Neural cell (in vitro differentiated cells): ENCODE measurements at regions not wholly inside any gene's neighbourhood (a gene's known extent, or its start where the extent isn't known, plus 50 kb on each side); places are given as distances from the start of the nearest gene placed in this dataset.

Source experiments
- H2AFZ ChIP-seq: fragments of 200-600, 300-800 bp; sonication (generic), shearing (Covaris generic); 2 replicates; pipeline ENCODE4 v1.6.0; 2014; ENCODE audit warnings: low read depth, mild to moderate bottlenecking, antibody characterized with exemption, low read length, moderate library complexity
- H3F3A ChIP-seq: fragments of 200-600 bp; shearing (Covaris generic); 2 replicates; pipeline ENCODE4 v1.6.1; 2016; ENCODE audit warnings: mild to moderate bottlenecking, moderate library complexity, mixed read lengths, antibody characterized with exemption, low read length; ENCODE audit not compliant: insufficient read depth, poor library complexity, severe bottlenecking
- H3K27ac ChIP-seq: fragments of 200-600, 300-800 bp; sonication (generic), shearing (Covaris generic); 2 replicates; pipeline ENCODE4 v1.5.1; 2014; ENCODE audit warnings: mild to moderate bottlenecking, low read length, moderate library complexity
- H3K27me3 ChIP-seq: fragments of 300-800, 200-600 bp; sonication (generic), shearing (Covaris generic); 2 replicates; pipeline ENCODE4 v1.6.0; 2014; ENCODE audit warnings: mild to moderate bottlenecking, low read depth, low read length, moderate library complexity; ENCODE audit not compliant: insufficient read depth
- H3K36me3 ChIP-seq: fragments of 300-800, 200-600 bp; sonication (generic), shearing (Covaris generic); 2 replicates; pipeline ENCODE4 v1.5.1; 2014; ENCODE audit warnings: mild to moderate bottlenecking, antibody characterized with exemption, low read length, moderate library complexity; ENCODE audit not compliant: insufficient read depth
- H3K4me2 ChIP-seq: fragments of 300-800, 200-600 bp; sonication (generic), shearing (Covaris generic); 2 replicates; pipeline ENCODE4 v1.6.0; 2014; ENCODE audit warnings: mild to moderate bottlenecking, low read length
- H3K4me3 ChIP-seq: fragments of 300-800, 200-600 bp; sonication (generic), shearing (Covaris generic); 2 replicates; pipeline ENCODE4 v1.5.1; 2014; ENCODE audit warnings: mild to moderate bottlenecking, low read length, moderate library complexity
- H3K79me2 ChIP-seq: fragments of 200-600 bp; shearing (Covaris generic); replicated peaks from 2 replicates; pipeline ENCODE4 v1.6.0; 2014; ENCODE audit warnings: mild to moderate bottlenecking, low read length, moderate library complexity; ENCODE audit not compliant: insufficient read depth
- H3K9ac ChIP-seq: fragments of 300-800, 200-600 bp; sonication (generic), shearing (Covaris generic); 2 replicates; pipeline ENCODE4 v1.6.1; 2016; ENCODE audit warnings: mild to moderate bottlenecking, low read length, mixed read lengths
- H3K9me2 ChIP-seq: fragments of 200-600 bp; shearing (Covaris generic); 2 replicates; pipeline ENCODE4 v1.6.1; 2016; ENCODE audit warnings: mild to moderate bottlenecking, low read length, mixed read lengths; ENCODE audit not compliant: insufficient read depth
- H3K9me3 ChIP-seq: fragments of 200-600, 300-800 bp; sonication (generic), shearing (Covaris generic); 2 replicates; pipeline ENCODE4 v1.6.1; 2016; ENCODE audit warnings: mild to moderate bottlenecking, mixed run types, low read length, moderate library complexity, mixed read lengths
- H4K20me1 ChIP-seq: fragments of 200-600 bp; shearing (Covaris generic); 2 replicates; pipeline ENCODE4 v1.6.1; 2016; ENCODE audit warnings: mild to moderate bottlenecking, mixed run types; ENCODE audit not compliant: insufficient read depth
- EP300 ChIP-seq: fragments of 450-650 bp; conservative IDR thresholded peaks from 2 replicates; pipeline ENCODE4 v1.6.1; 2014; ENCODE audit warnings: antibody characterized with exemption, mild to moderate bottlenecking, moderate library complexity; ENCODE audit not compliant: poor library complexity, severe bottlenecking
- EZH2 ChIP-seq: fragments of 200-600, 300-800 bp; shearing (Covaris generic), sonication (generic); IDR thresholded peaks from 2 replicates; pipeline ENCODE4 v1.6.1; 2014; ENCODE audit warnings: antibody characterized with exemption, low read length, borderline replicate concordance, mild to moderate bottlenecking; ENCODE audit not compliant: insufficient read depth, poor library complexity, severe bottlenecking
- MXI1 ChIP-seq: fragments of 450-650 bp; conservative IDR thresholded peaks from 2 replicates; pipeline ENCODE4 v1.6.1; 2014; ENCODE audit warnings: antibody characterized with exemption, mild to moderate bottlenecking; ENCODE audit not compliant: poor library complexity, severe bottlenecking
- POLR2AphosphoS5 ChIP-seq: IDR thresholded peaks from 2 replicates; pipeline ENCODE4 v1.6.1; 2012
- RAD21 ChIP-seq: fragments of 450-650 bp; conservative IDR thresholded peaks from 2 replicates; pipeline ENCODE4 v1.6.1; 2014; ENCODE audit warnings: antibody characterized with exemption, mild to moderate bottlenecking, moderate library complexity
- SMC3 ChIP-seq: fragments of 450-650 bp; conservative IDR thresholded peaks from 2 replicates; pipeline ENCODE4 v1.6.1; 2014; ENCODE audit warnings: antibody characterized with exemption, mild to moderate bottlenecking, moderate library complexity; ENCODE audit not compliant: poor library complexity
- TAF1 ChIP-seq: IDR thresholded peaks from 2 replicates; pipeline ENCODE4 v1.6.1; 2012; ENCODE audit warnings: low read depth
- TF ChIP-seq, protein P1 (sequence below): IDR thresholded peaks from 2 replicates; pipeline ENCODE4 v1.6.1; 2012; ENCODE audit warnings: borderline replicate concordance
- TF ChIP-seq, protein P2 (sequence below): fragments of 450-650 bp; IDR thresholded peaks from 2 replicates; pipeline ENCODE4 v1.5.1; 2014; ENCODE audit warnings: antibody characterized with exemption, mild to moderate bottlenecking, moderate library complexity; ENCODE audit not compliant: poor library complexity, severe bottlenecking

DNA sequence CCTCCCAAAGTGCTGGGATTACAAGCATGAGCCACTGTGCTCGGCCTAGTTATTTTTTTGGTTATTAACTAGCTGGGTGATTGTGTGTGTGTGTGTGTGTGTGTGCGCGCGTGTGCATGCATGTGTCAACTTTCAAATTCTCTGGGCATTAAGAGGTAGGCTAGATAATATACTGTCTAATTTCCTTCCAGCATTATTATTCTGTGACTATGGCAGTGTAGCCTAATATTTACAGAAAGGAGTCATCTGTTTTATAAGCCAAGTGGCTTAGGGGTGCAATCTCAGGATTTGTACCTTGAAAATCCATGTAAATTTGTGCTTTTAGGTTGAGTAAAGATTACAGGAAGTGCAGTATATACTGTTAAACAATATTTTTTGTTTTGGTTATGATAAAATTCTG, 85.1 kb upstream of the ZBTB20 start:
- no peaks in the 10 kb centered on the region for H4K20me1 ChIP-seq
- no peak overlapping the region for H3K4me3 ChIP-seq
- no peak overlapping the region for H3K27ac ChIP-seq
- no peaks in the 10 kb centered on the region for H3K9me2 ChIP-seq
- no peaks in the 10 kb centered on the region for H3K9me3 ChIP-seq
- H3K27me3 ChIP-seq: no peaks in the 10 kb centered on the region
- H3K36me3 ChIP-seq: no peaks in the 10 kb centered on the region
- TF ChIP-seq, protein P1, sequence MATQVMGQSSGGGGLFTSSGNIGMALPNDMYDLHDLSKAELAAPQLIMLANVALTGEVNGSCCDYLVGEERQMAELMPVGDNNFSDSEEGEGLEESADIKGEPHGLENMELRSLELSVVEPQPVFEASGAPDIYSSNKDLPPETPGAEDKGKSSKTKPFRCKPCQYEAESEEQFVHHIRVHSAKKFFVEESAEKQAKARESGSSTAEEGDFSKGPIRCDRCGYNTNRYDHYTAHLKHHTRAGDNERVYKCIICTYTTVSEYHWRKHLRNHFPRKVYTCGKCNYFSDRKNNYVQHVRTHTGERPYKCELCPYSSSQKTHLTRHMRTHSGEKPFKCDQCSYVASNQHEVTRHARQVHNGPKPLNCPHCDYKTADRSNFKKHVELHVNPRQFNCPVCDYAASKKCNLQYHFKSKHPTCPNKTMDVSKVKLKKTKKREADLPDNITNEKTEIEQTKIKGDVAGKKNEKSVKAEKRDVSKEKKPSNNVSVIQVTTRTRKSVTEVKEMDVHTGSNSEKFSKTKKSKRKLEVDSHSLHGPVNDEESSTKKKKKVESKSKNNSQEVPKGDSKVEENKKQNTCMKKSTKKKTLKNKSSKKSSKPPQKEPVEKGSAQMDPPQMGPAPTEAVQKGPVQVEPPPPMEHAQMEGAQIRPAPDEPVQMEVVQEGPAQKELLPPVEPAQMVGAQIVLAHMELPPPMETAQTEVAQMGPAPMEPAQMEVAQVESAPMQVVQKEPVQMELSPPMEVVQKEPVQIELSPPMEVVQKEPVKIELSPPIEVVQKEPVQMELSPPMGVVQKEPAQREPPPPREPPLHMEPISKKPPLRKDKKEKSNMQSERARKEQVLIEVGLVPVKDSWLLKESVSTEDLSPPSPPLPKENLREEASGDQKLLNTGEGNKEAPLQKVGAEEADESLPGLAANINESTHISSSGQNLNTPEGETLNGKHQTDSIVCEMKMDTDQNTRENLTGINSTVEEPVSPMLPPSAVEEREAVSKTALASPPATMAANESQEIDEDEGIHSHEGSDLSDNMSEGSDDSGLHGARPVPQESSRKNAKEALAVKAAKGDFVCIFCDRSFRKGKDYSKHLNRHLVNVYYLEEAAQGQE: no peak
- TF ChIP-seq SMC3 (no peak), TAF1 (no peak), RAD21 (no peak)
- TF ChIP-seq, protein P2, sequence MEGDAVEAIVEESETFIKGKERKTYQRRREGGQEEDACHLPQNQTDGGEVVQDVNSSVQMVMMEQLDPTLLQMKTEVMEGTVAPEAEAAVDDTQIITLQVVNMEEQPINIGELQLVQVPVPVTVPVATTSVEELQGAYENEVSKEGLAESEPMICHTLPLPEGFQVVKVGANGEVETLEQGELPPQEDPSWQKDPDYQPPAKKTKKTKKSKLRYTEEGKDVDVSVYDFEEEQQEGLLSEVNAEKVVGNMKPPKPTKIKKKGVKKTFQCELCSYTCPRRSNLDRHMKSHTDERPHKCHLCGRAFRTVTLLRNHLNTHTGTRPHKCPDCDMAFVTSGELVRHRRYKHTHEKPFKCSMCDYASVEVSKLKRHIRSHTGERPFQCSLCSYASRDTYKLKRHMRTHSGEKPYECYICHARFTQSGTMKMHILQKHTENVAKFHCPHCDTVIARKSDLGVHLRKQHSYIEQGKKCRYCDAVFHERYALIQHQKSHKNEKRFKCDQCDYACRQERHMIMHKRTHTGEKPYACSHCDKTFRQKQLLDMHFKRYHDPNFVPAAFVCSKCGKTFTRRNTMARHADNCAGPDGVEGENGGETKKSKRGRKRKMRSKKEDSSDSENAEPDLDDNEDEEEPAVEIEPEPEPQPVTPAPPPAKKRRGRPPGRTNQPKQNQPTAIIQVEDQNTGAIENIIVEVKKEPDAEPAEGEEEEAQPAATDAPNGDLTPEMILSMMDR: no peak
- H3K79me2 ChIP-seq: no peaks in the 10 kb centered on the region
- H3K4me2 ChIP-seq: no peak overlapping the region
- H3F3A ChIP-seq: no peaks in the 10 kb centered on the region
- no peak overlapping the region for H2AFZ ChIP-seq
- H3K9ac ChIP-seq: no peak overlapping the region

DNA sequence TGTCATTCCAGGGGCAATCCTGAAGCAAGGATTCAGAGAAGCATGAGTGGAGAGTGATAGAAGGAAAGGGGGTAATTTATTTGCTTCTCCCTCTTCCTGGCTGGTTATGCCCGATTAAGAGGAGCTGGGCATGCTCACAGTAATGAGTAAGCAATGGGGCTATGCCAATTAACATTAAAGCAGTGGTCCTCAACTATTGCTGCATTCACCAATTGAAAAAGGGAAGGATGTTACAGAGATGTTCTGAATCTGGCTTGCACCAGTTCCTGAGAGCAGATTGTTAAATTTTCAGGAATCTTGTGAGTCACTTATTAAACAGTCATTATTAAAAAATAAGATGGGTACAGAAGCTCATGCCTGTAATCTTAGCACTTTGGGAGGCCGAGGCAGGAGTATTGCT, 85.9 kb upstream of the ZBTB20 start:
- TF ChIP-seq RAD21 (no peak), EZH2 (no peak), TAF1 (no peak), MXI1 (no peak), POLR2AphosphoS5 (no peak), EP300 (no peak), SMC3 (no peak)
- TF ChIP-seq, protein P2: no peak
- TF ChIP-seq, protein P1: no peak
- no peaks in the 10 kb centered on the region for H3K27me3 ChIP-seq
- H3K9me3 ChIP-seq: no peaks in the 10 kb centered on the region
- H3K9me2 ChIP-seq: no peaks in the 10 kb centered on the region
- H2AFZ ChIP-seq: no peak overlapping the region
- no peak overlapping the region for H3K4me3 ChIP-seq
- no peak overlapping the region for H3K27ac ChIP-seq
- H3K9ac ChIP-seq: no peak overlapping the region
- H3K4me2 ChIP-seq: no peak overlapping the region
- H3F3A ChIP-seq: no peaks in the 10 kb centered on the region
- no peaks in the 10 kb centered on the region for H3K79me2 ChIP-seq
- H3K36me3 ChIP-seq: no peaks in the 10 kb centered on the region
- H4K20me1 ChIP-seq: no peaks in the 10 kb centered on the region
